Activated CD4-positive, alpha-beta T cell treated with anti-CD3 and anti-CD28 coated beads for 48 hours (primary cell): ENCODE measurements at regions not wholly inside any gene's neighbourhood (a gene's known extent, or its start where the extent isn't known, plus 50 kb on each side); places are given as distances from the start of the nearest gene placed in this dataset.

Source experiments
- DNase-seq: peaks from one replicate; pipeline ENCODE4 v3.0.0-alpha.2; 2020

DNA sequence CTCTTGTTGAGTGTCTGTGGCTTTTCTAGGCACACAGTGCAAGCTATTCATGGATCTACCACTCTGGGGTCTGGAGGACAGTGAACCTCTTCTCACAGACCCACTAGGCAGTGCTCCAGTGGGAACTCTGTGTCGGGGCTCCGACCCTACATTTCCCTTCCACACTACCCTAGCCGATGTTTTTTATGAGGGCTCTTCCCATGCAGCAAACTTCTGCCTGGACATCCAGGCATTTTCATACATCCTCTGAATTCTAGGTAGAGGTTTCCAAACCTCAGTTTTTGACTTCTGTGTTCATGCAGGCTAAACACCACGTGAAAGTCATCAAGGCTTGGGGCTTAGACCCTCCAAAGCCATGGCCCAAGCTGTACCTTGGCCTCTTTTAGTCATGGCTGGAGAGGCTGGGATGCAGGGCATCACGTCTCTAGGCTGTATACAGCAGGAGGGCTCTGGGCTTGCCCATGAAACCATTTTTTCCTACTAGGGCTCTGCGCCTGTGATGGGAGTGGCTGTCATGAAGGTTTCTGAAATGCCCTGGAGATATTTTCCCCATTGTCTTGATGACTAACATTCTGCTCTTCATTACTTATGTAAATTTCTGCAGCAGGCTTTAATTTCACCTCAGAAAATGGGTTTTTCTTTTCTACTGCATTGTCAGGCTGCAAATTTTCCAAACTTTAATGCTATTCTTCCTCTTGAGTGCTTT lies 249.8 kb upstream of the CPEB2 start:
- no peak for DNase-seq

DNA sequence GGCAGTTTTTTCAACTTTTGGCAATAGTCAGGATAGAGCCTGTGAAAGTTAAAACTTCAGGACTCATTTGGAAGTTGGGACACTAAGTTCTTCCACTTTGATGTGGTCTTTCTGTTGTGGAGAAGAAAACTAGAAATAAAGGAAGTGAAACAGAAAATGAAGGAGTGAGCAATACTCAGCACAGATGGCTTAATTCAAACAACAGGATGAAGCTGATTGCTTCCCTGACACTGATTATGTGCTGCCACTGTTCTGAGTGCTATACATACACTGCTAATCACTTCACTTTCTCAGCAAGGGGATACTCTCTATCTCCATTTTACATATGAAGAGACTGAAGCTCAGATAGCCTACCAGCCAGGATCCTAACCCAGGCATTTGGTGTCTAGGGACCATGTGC lies 235.1 kb upstream of the CPEB2 start:
- DNase-seq = no peak

- DNase-seq = no peak
These were observed 233.8 kb upstream of the CPEB2 start for GRCh38 chr4:14768449-14768848.

- no peak for DNase-seq
These were observed 232.3 kb upstream of the CPEB2 start for GRCh38 chr4:14769993-14770392.

- DNase-seq = no peak
These were observed 231.2 kb upstream of the CPEB2 start for GRCh38 chr4:14771094-14771493.

- DNase-seq = no peak
These were observed 230.6 kb upstream of the CPEB2 start for GRCh38 chr4:14771504-14772175.

DNA sequence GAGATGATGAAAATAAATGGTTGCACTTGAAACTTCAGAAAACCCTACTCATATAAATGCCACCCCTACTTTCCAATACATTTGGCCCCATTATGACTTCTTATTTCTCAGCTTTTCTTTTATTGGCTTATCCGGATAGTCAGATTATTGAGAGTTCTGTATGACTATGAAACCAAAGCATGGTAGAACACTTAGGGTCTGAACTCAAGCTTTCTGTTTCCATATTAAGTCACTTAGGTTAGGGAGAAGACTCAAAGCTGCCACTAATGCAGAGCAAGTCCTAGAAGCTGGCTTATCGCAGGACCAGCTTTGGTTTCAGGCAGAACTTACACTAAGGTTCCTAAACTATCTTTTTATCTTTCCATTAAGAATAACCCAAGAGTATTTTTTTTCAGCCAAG lies 229.9 kb upstream of the CPEB2 start:
- DNase-seq = no peak

DNA sequence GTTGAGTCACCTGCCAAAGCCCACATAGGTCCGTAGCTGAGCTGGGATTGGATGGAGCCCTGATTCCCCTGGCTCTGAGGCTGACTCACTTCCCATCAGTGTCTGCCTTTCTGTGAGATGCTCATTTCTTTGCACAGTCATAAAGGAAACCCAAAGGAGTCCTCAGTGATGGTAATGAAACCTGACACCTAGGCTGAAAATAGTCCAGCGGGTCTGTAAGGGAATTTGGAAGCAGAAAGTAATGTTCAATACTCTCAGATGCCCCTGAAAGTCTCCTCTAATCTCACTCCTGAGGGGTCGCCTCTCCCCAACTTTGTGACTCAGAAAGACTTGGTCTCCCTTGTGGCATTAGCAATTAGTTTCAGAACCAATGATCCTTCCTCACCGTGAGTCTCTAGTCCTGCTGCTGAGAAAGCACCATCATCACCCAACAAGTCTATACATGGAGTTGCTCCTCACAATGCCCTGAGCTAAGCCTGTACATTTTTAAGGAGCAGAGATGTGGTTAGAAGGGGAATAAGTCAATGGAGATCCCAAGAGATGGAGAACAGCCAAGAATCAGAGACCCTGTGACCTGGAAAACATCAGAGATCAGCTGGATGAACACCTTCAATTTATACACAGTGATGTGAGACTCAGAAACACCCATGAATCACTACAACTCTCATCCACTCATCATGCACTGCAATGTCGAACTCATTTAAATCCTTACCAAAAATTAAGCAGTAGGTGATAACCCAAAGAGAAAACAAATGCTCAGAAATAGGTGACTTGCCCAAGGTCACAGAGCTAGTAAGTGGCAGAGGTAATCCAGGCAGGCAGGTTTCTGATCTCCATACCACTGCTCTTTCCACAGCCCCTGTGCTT lies 219.0 kb upstream of the CPEB2 start:
- DNase-seq = peak; percentile 72

- no peak for DNase-seq
These were observed 215.1 kb upstream of the CPEB2 start for GRCh38 chr4:14787221-14787620.

DNA sequence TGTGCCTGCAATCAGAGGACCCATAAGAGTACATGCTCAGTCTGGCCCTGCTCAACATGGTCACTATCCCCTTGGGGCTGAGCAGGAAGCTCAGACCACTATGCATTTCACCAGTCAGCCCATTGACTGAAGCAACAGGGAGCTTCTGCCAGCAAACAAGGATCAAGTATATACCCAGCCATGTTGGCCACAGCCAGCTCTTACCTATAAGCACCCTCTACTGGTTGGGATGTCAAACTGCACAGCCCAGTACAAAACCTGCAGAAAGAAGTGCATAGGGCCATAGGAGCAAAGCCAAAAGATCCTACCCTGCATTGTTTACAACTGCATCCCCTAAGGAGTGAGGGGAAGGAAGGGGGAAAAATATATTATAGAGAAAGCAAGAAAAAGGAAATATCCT lies 214.4 kb upstream of the CPEB2 start:
- DNase-seq = peak; percentile 25

DNA sequence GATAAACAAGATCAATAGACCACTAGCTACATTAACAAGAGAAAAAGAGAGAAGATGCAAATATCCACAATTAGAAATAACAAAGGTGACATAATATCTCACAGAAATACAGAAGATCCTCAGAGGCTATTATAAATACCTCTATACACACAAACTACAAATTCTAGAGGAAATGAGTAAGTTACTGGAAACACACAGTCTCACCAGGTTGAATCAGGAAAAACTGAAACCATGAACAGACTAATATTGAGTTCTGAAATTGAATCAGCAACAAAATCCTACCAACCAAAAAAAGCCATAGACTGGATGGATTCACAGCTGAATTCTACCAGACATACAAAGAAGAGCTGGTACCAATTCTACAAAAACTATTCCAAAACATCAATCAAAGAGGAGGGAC lies 211.8 kb upstream of the CPEB2 start:
- no peak for DNase-seq

DNA sequence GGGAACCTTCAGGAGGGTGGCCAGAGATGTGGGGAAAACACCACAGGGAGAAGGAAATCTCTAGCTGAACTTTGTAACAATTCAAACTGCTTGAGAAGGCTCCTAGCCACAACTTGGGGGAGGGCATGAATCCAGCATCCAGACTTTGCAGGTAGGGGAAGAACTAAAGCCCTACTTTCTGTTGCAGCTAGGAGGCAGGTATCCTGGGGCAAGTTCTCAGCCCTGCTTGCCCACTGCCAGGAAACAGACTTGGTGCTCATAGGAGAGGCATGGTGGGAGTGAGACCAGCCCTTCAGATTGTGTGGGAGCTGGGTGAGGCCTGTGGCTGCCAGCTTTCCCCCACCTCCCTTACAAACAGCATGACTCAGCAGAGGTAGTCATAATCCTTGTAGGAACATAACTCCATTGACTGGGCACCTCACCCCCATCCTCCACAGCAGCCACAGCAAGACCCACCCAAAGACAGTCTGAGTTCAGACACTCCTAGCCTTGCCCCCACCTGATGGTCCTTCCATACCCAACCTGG lies 209.5 kb upstream of the CPEB2 start:
- DNase-seq = peak; percentile 3

DNA sequence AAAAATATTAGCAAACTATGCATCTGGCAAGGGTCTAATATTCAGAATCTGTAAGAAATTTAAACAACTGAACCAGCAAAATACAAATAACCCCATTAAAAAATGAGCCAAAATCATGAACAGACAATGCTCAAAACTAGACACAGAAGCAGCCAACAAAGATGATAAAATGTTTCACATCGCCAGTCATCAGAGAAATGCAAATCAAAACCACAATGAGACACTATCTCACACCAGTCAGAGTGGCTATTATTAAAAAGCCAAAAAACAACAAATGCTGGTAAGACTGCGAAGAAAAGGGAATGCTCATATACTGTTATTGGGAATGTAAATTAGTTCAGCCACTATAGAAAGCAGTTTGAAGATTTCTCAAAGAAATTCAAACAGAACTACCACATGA lies 201.3 kb upstream of the CPEB2 start:
- DNase-seq = no peak

DNA sequence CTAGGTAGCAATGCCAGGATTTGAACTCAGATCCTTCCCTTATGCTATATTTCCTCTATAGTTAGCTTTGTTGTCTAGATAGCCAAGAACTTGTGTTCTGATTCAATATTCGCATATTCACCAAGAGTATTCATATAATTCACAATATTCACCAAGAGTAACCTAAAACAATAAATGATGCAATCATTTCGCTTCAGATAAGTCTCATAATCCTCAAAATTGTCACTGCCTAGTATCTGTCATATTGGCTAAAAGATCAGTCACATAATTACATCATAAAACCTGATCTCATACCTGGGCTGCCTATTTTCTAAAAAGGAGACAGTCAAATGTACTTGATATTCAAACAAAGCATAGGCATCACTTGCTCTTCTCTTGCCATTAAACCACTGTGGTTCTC lies 199.7 kb upstream of the CPEB2 start:
- no peak for DNase-seq

DNA sequence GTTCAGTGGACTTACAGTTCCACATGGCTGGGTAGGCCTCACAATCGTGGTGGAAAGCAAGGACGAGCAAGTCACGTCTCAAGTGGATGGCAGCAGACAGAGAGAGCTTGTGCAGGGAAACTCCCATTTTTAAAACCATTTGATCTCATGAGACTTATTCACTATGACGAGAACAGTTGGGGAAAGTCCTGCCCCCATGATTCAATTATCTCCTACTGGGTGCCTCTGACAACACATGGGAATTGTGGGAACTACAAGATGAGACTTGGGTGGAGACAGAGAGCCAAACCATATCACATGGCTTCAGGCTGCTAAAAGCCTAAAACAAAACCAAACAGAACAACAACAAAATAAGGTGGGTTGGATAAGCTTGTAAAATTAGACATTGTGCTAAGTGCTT lies 194.4 kb upstream of the CPEB2 start:
- no peak for DNase-seq

GRCh38 chr4:14809203-14809602 lies 193.1 kb upstream of the CPEB2 start:
- no peak for DNase-seq

GRCh38 chr4:14810121-14810520 lies 192.2 kb upstream of the CPEB2 start:
- no peak for DNase-seq

GRCh38 chr4:14810568-14810967 lies 191.7 kb upstream of the CPEB2 start:
- DNase-seq = no peak

DNA sequence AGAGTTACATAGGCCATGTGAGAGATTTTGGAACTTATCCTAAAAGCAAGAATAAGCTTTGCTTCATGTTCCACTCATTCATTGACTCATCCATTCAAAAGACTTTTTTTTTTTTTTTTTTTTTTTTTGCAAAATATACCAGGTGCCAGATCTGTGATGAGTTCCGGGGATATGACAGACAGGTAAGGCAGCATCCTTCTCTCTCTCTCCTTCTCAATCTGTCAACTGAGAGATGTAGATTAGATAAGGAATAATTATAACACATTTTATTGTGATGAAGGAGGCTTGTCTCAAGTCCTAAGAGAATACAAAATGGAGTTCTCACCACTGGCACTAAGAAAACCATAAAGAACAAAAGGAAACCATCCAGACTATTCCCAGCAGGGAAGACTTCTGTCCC lies 190.2 kb upstream of the CPEB2 start:
- no peak for DNase-seq

- no peak for DNase-seq
These were observed 185.5 kb upstream of the CPEB2 start for GRCh38 chr4:14816623-14817261.

- no peak for DNase-seq
These were observed 178.1 kb upstream of the CPEB2 start for GRCh38 chr4:14824189-14824588.

DNA sequence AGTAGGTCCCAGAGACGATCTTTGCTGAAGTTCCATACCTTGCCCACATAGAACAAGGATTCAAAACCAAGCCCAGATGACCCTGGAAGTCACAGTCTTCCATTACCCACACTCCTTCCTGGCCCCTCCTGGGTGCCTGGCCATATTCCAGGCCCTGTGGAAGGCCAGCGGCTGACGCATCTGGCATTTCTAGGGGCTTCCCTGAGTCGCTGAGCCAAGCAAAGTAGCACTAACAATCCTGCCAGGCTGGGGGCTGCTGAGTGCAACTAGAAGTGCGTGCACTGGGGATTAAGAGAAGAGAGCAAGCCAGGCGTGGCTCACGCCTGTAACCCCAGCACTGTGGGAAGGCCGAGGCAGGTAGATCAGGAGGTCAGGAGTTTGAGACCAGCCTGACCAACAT lies 175.2 kb upstream of the CPEB2 start:
- DNase-seq = no peak

DNA sequence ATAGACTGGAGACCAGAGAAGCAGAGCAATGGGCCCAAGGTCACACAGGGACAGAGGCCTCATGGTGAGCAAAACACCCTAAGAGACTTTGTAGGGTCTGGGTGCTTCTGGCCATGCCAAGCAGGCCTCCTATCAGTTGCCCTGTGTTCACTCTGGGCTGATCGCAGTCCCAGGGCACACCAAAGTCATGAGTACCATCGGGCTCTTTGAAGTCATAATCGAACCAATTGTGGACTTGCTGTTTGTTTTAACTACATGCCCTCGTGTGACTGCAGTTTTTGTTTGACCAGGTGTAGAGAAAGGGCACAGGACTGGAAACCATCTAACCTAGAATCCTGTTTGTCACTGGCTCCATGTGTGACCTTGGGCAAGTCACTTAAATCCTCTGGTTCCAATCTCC lies 172.5 kb upstream of the CPEB2 start:
- no peak for DNase-seq
